Stimulated activated CD4-positive, alpha-beta T cell treated with anti-CD3 and anti-CD28 coated beads, Interleukin-2, amount 100 ng/mL, for 48 hours (primary cell): ENCODE measurements at regions not wholly inside any gene's neighbourhood (a gene's known extent, or its start where the extent isn't known, plus 50 kb on each side); places are given as distances from the start of the nearest gene placed in this dataset.
"Not testable (repeated sequence)": the region's sequence is repeated elsewhere in the genome, so short reads cannot be mapped to it uniquely, and the experiment has no call there.

Experiments
- DNase-seq, 2 donors: peaks; one replicate each; pipeline ENCODE4 v3.0.0-alpha.2; 2020

- DNase-seq = not testable (repeated sequence)
Observed at GRCh38 chr2:158866082-158866481, 71.0 kb downstream of the DAPL1 start.

DNA sequence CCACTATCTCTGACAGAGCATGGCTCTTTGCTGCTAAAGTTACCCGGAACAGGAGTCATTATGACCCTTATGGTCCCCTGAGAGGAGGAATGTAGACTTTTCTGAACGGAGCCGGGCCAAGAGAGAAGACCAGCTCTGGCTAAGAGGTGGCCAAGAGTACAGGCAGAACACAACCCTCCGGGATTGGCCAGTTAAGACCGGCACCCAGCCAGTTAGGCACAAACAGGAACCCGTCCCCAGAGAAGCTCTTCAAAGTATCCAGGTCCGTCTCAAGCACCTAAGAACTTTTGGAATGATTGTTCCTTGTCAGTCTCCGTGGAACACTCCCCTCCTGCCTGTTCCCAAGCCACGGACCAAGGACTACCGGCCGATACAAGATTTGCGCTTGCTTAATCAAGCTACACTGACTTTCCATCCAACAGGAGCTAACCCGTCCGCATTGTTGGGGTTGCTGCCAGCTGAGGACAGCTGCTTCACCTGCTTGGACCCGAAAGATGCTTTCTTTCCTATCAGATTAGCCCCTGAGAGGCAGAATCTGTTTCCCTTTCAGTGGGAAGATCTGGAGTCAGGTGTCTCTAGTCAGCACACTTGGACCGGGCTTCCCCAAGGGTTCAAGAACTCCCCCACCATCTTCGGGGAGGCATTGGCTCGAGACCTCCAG lies 72.5 kb downstream of the DAPL1 start:
- not testable (repeated sequence) for DNase-seq

DNA sequence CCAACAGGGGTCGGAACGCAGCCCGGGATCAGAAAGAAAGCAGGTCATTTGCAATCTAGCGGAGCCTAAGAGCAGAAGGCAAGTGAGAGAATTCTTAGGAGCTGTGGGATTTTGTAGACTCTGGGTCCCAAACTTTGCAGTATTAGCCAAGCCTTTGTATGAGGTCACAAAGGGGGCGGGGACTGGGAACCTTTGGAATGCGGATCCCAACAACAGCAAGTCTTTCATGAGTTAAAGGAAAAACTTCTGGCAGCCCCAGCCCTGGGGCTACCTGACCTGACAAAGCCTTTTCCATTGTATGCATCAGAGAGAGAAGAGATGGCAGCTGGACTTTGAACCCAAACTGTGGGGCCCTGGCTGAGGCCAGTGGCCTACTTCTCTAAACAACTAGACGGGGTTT lies 73.3 kb downstream of the DAPL1 start:
- DNase-seq = not testable (repeated sequence)

DNA sequence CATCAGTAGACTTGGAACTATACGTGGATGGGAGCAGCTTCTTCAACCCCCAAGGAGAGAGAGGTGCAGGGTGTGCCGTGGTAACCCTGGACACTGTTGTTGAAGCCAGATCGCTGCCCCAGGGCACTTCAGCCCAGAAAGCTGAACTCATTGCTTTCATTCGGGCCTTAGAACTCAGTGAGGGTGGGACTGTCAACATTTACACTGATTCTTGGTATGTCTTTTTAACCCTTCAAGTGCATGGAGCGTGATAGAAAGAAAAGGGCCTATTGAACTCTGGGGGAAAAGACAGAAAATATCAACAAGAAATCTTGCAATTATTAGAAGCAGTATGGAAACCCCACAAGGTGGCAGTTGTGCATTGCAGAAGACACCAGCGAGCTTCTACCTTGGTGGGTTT lies 74.0 kb downstream of the DAPL1 start:
- DNase-seq = not testable (repeated sequence)

DNA sequence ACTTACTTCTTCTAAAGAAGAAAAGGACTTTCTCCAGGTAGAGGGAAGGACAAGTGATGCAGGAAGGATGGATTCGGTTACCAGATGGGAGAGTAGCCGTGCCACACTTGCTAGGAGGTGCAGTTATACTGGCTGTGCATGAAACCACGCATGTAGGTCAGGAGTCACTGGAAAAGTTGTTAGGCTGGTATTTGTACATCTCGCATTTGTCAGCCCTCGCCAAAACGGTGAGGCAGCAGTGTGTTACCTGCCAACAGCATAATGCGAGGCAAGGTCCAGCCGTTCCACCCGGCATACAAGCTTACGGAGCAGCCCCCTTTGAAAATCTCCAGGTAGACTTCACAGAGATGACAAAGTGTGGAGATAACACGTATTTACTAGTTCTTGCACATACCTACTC lies 74.5 kb downstream of the DAPL1 start:
- not testable (repeated sequence) for DNase-seq

- DNase-seq = no peak
Observed at GRCh38 chr2:158878003-158878402, 82.9 kb downstream of the DAPL1 start.

DNA sequence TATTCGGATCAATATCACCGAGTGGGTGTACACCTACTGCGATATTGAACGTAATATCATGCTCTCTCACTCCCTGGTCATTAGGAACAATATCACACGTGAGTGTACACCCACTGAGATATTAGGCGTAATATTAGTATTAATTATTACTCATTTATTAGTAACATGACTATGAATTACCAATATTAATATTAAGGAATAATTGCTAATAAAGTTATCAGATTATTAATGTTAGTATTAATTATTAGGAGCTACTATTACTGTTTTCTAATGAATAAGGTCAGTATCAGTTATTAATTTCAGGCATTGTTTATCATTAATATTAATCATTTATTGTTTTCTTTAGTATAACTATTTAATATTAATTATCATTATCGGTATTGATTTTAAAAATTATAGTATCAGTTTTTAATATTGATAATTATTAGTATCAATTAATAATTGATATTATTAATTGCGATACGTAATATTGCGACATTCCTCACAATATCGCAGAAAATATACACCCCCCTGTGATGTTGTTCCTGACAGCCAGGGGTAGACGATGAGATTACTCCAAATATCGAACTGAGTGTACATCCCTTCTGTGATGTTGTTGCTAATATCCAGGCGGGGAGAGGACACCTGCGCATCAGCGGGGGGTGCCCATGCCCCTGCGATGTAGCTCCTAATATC lies 84.2 kb downstream of the DAPL1 start:
- DNase-seq = no peak

- no peak for DNase-seq
Observed at GRCh38 chr2:158882297-158882696, 86.1 kb upstream of the TANC1 start.

- not testable (repeated sequence) for DNase-seq
Observed at GRCh38 chr2:158884552-158884951, 83.9 kb upstream of the TANC1 start.

DNA sequence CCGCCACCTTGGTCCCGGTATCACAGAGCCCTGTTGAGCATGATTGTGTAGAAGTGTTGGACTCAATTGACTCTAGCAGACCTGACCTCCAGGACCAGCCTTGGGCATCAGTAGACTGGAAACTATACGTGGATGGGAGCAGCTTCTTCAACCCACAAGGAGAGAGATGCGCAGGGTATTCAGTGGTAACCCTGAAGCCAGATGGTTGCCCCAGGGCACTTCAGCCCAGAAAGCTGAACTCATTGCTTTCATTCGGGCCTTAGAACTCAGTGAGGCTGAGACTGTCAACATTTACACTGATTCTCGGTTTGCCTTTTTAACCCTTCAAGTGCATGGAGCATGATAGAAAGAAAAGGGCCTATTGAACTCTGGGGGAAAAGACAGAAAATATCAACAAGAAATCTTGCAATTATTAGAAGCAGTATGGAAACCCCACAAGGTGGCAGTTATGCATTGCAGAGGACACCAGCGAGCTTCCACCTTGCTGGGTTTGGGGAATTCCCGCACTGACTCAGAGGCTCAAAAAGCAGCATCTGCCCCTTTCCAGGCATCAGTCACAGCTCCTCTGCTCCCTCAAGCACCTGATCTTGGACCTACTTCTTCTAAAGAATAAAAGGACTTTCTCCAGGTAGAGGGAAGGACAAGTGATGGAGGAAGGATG lies 83.3 kb upstream of the TANC1 start:
- peak; percentile 13 to 23 for DNase-seq

- DNase-seq = not testable (repeated sequence)
Observed at GRCh38 chr2:158885679-158886050, 82.8 kb upstream of the TANC1 start.

GRCh38 chr2:158889135-158889853 lies 79.1 kb upstream of the TANC1 start:
- DNase-seq = no peak

- DNase-seq = no peak
Observed at GRCh38 chr2:158890296-158890905, 78.0 kb upstream of the TANC1 start.

GRCh38 chr2:158893026-158893425 lies 75.4 kb upstream of the TANC1 start:
- no peak for DNase-seq

GRCh38 chr2:158893474-158893873 lies 75.0 kb upstream of the TANC1 start:
- DNase-seq = no peak

DNA sequence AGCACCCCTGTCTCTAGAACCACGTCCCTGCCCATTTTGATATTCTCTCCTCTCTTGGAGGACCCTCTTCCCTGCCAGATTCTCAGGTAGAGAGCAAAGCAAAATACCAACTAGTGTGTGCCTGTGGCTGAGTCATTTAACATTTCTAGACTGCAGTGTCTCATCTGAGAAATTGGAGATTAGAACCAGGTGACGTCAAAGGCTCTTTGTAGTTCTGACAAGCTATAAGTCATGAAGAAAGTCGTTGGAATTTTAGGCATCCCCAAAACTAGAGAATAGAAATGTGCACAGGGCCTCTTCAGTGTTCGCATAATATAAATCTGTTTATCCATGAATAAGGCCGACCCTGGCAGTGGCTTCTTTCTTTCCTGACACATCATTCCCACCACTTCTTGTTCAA lies 74.4 kb upstream of the TANC1 start:
- no peak for DNase-seq

DNA sequence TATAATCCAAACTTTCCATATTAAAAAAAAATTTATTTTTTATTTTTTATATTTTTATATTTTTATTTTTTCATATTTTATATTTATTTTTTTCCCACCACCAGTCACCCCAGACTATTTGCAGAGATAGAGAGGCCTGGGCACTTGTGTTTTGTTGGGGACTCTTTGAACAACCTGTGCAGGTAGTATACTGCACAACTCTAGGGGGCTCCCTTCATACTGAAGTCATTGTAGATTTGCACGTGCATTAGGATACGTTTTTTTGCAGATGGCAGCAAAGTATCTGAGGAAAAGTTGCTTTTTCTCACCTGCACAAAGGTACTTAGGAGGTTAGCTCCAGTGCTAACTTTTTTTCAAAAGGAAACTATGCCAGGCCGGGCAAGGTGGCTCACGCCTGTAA lies 73.9 kb upstream of the TANC1 start:
- DNase-seq = no peak

DNA sequence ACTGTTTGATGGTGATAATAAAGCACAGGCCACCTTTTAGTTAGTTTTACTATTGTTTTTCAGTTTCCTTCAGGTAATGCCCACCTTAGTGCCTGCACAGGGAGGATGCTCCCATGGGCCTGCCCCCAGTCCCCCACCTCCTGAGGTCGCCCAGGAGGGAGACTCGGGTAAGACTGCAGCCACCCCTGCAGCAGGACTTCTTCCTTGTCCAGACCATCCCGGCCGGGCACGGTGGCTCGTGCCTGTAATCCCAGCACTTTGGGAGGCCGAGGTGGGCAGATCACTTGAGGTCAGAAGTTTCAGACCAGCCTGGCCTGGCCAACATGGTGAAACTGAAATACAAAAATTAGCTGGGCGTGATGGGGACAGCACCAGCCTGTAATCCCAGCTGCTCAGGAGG lies 68.1 kb upstream of the TANC1 start:
- DNase-seq = no peak

DNA sequence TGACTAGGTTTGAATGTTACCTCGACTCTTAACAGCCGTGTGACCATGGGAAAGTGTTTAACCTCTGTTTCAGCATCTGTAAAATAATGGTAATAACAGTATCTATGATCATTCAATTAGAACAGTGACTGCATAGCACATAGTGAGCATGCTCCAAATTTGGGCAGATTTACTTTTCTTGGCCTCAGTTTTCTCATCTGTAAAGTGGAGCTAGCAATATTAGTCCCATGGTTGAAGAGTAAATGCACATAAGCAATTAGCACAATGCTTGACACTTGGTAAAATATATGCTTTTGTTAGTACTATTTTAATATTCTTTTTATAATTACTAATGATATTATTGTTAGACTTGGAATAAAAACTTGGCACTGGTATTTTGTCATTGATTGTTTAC lies 66.4 kb upstream of the TANC1 start:
- DNase-seq = no peak

DNA sequence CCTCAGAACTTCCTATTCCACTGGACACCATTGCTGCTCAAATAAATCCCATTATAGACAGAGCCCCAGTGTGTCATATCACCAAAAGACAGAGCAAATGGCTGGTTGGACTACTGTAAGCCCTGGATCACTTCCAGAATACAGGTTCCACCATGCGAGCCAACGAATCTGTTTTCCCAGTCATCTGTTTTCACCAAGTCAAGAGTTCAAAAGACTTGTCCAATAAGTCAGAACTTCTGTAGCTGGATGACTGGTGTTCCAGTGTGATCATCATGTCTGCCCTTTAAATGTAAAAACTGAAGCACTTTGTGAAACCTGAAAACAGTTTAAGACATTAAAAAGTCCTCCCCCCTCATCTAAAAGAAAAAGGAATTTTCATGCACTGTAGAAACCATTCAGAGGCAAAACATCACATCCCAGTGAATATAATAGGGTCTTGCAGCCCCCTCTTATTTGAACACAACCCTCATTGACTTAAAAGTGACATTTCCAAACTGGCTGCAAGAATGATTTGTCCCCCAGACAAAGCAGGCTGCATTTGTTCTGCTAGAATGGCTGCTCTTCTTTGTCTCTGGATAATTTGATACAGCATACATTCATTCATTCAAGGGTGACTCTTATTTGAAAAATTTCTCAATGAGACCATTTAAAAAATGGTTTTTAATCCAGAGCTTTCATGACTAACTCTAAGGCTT lies 64.6 kb upstream of the TANC1 start:
- DNase-seq = no peak

GRCh38 chr2:158904627-158905177 lies 63.7 kb upstream of the TANC1 start:
- DNase-seq = no peak

DNA sequence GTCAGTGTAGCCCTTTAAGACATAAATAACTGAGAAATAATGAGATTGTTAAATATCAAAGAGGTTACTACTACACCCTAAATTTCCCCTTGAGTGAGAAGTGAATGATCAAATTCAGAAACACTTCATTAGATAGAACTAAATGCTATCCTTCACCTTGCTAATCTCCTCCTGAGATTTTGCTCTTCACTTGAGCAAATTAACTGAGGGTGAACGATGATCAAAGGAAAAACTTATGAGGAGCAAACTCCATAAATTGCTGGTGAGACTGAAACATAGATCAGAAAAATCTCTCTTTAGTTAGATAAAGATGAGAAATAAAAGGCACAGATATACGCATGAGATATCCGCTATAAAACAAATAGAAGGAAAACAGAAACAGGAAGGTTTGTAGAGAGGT lies 63.1 kb upstream of the TANC1 start:
- DNase-seq = no peak
